Trophoblast cell (in vitro differentiated cells and primary cell): ENCODE measurements at regions not wholly inside any gene's neighbourhood (a gene's known extent, or its start where the extent isn't known, plus 50 kb on each side); places are given as distances from the start of the nearest gene placed in this dataset.

Experiments used
- DNase-seq, 2 donors: peaks; one replicate each; pipeline ENCODE4 v3.0.0-alpha.2; 2016
- H2AFZ ChIP-seq: 2 replicates; pipeline ENCODE4 v1.6.1; 2013; ENCODE audit warnings: low read length, moderate library complexity, mild to moderate bottlenecking; ENCODE audit not compliant: insufficient read depth, poor library complexity
- H2AK5ac ChIP-seq: 2 replicates; pipeline ENCODE4 v1.6.1; 2013; ENCODE audit warnings: mild to moderate bottlenecking, low read length
- H2BK120ac ChIP-seq: 2 replicates; pipeline ENCODE4 v1.6.1; 2013; ENCODE audit warnings: low read length, mild to moderate bottlenecking, moderate library complexity; ENCODE audit not compliant: insufficient read depth, poor library complexity
- H2BK12ac ChIP-seq: 2 replicates; pipeline ENCODE4 v1.6.1; 2013; ENCODE audit warnings: mild to moderate bottlenecking, low read length, moderate library complexity
- H2BK5ac ChIP-seq: 2 replicates; pipeline ENCODE4 v1.6.1; 2013; ENCODE audit warnings: low read length, low read depth, moderate library complexity, mild to moderate bottlenecking; ENCODE audit not compliant: poor library complexity
- H3K14ac ChIP-seq: 2 replicates; pipeline ENCODE4 v1.6.1; 2013; ENCODE audit warnings: mild to moderate bottlenecking, low read length
- H3K18ac ChIP-seq: 2 replicates; pipeline ENCODE4 v1.6.1; 2013; ENCODE audit warnings: mild to moderate bottlenecking, low read length
- H3K23ac ChIP-seq: 2 replicates; pipeline ENCODE4 v1.6.1; 2013; ENCODE audit warnings: low read length
- H3K27ac ChIP-seq: 2 replicates; pipeline ENCODE4 v1.5.1; 2013; ENCODE audit warnings: low read depth, mild to moderate bottlenecking, inconsistent platforms, low read length, moderate library complexity
- H3K27me3 ChIP-seq: 2 replicates; pipeline ENCODE4 v1.6.1; 2013; ENCODE audit warnings: inconsistent platforms, mild to moderate bottlenecking, low read length, moderate library complexity; ENCODE audit not compliant: insufficient read depth
- H3K36me3 ChIP-seq, 2 experiments: 1 replicate in 1 of 2; 2 replicates in 1 of 2; pipeline ENCODE4 v1.6.1; 2013; ENCODE audit warnings: low read length in 2 of 2, mild to moderate bottlenecking in 2 of 2, moderate library complexity in 1 of 2; ENCODE audit not compliant: insufficient read depth in 2 of 2, control insufficient read depth in 1 of 2
- H3K4ac ChIP-seq: 2 replicates; pipeline ENCODE4 v1.6.1; 2013; ENCODE audit warnings: low read depth, mild to moderate bottlenecking, low read length, moderate library complexity
- H3K4me1 ChIP-seq, 2 experiments: 1 replicate in 1 of 2; 2 replicates in 1 of 2; pipeline ENCODE4 v1.6.1; 2013; ENCODE audit warnings: low read length in 2 of 2, mild to moderate bottlenecking in 2 of 2, moderate library complexity in 1 of 2; ENCODE audit not compliant: insufficient read depth in 2 of 2, control insufficient read depth in 1 of 2
- H3K4me2 ChIP-seq: 2 replicates; pipeline ENCODE4 v1.6.1; 2013; ENCODE audit warnings: inconsistent platforms, mild to moderate bottlenecking, low read length, moderate library complexity
- H3K4me3 ChIP-seq: 2 replicates; pipeline ENCODE4 v1.5.1; 2013; ENCODE audit warnings: mild to moderate bottlenecking, low read depth, low read length, inconsistent platforms
- H3K79me1 ChIP-seq: one replicate; pipeline ENCODE4 v1.6.1; 2013; ENCODE audit warnings: low read length
- H3K79me2 ChIP-seq: 2 replicates; pipeline ENCODE4 v1.6.1; 2013; ENCODE audit warnings: low read length, mild to moderate bottlenecking; ENCODE audit not compliant: control insufficient read depth, insufficient read depth, poor library complexity
- H3K9ac ChIP-seq: 2 replicates; pipeline ENCODE4 v1.6.1; 2013; ENCODE audit warnings: mild to moderate bottlenecking, low read length
- H3K9me3 ChIP-seq: 2 replicates; pipeline ENCODE4 v1.6.1; 2013; ENCODE audit warnings: low read depth, mild to moderate bottlenecking, control low read depth, inconsistent platforms, low read length; ENCODE audit not compliant: insufficient read depth
- H4K12ac ChIP-seq: 2 replicates; pipeline ENCODE4 v1.6.1; 2013; ENCODE audit warnings: low read depth, mild to moderate bottlenecking, low read length, moderate library complexity
- H4K8ac ChIP-seq: 2 replicates; pipeline ENCODE4 v1.6.1; 2013; ENCODE audit warnings: low read depth, mild to moderate bottlenecking, low read length, moderate library complexity
- H4K91ac ChIP-seq: one replicate; pipeline ENCODE4 v1.6.1; 2013; ENCODE audit warnings: low read depth, mild to moderate bottlenecking, low read length, moderate library complexity
- WGBS: extraction: QIAGEN DNeasy Blood & Tissue Kit; methylation state at CpG from one replicate; pipeline ENCODE4 v1.1.7; 2013; ENCODE audit warnings: missing lambda C conversion rate; ENCODE audit not compliant: insufficient read length, insufficient coverage; ENCODE audit errors: extremely low coverage; 5-methylcytosine and 5-hydroxymethylcytosine counted together

- Histone ChIP-seq H3K9ac (no peak overlapping the region), H3K4me1 (no peaks in the 10 kb centered on the region), H2BK120ac (no peak overlapping the region), H2BK12ac (no peak overlapping the region), H3K27me3 (no peaks in the 10 kb centered on the region), H3K18ac (no peak overlapping the region), H3K79me2 (no peaks in the 10 kb centered on the region), H3K14ac (no peak overlapping the region), H3K4me3 (no peak overlapping the region), H2AK5ac (no peak overlapping the region), H2BK5ac (no peak overlapping the region), H3K4me2 (no peak overlapping the region), H3K79me1 (no peaks in the 10 kb centered on the region), H3K27ac (no peak overlapping the region), H3K9me3 (no peaks in the 10 kb centered on the region), H2AFZ (no peak overlapping the region), H3K4ac (no peak overlapping the region), H4K91ac (no peak overlapping the region), H4K8ac (no peak overlapping the region), H3K23ac (no peak overlapping the region), H3K36me3 (no peaks in the 10 kb centered on the region), H4K12ac (no peak overlapping the region)
- no CpG with 5 or more reads among the region's 2 CpGs for WGBS
- no peak for DNase-seq
Observed at GRCh38 chr2:199570934-199571333, 113.2 kb upstream of the SATB2 start.

GRCh38 chr2:199569336-199569735, 111.6 kb upstream of the SATB2 start:
- Histone ChIP-seq H3K14ac (no peak overlapping the region), H3K18ac (no peak overlapping the region), H4K8ac (no peak overlapping the region), H3K79me1 (no peaks in the 10 kb centered on the region), H3K23ac (no peak overlapping the region), H3K4me1 (no peaks in the 10 kb centered on the region), H3K9me3 (no peaks in the 10 kb centered on the region), H3K9ac (no peak overlapping the region), H2AK5ac (no peak overlapping the region), H3K27ac (no peak overlapping the region), H3K4me2 (no peak overlapping the region), H2AFZ (no peak overlapping the region), H3K79me2 (no peaks in the 10 kb centered on the region), H2BK5ac (no peak overlapping the region), H3K36me3 (no peaks in the 10 kb centered on the region), H3K4me3 (no peak overlapping the region), H3K4ac (no peak overlapping the region), H4K91ac (no peak overlapping the region), H4K12ac (no peak overlapping the region), H2BK12ac (no peak overlapping the region), H2BK120ac (no peak overlapping the region), H3K27me3 (no peaks in the 10 kb centered on the region)
- DNase-seq, result no peak
- no CpG with 5 or more reads among the region's 1 CpG for WGBS

- no CpG with 5 or more reads among the region's 14 CpGs for WGBS
- H4K91ac ChIP-seq, result no peak overlapping the region
- H3K9me3 ChIP-seq, result no peaks in the 10 kb centered on the region
- no peak overlapping the region for H4K12ac ChIP-seq
- no peak overlapping the region for H2AFZ ChIP-seq
- no peaks in the 10 kb centered on the region for H3K79me1 ChIP-seq
- DNase-seq, result no peak
- H3K4me2 ChIP-seq, result no peak overlapping the region
- no peak overlapping the region for H2BK12ac ChIP-seq
- H3K27me3 ChIP-seq, result no peaks in the 10 kb centered on the region
- H2AK5ac ChIP-seq, result no peak overlapping the region
- no peaks in the 10 kb centered on the region for H3K79me2 ChIP-seq
- no peaks in the 10 kb centered on the region for H3K4me1 ChIP-seq
- no peak overlapping the region for H3K14ac ChIP-seq
- H3K23ac ChIP-seq, result no peak overlapping the region
- no peak overlapping the region for H3K9ac ChIP-seq
- H3K36me3 ChIP-seq, result no peaks in the 10 kb centered on the region
- no peak overlapping the region for H3K4ac ChIP-seq
- H2BK120ac ChIP-seq, result no peak overlapping the region
- H2BK5ac ChIP-seq, result no peak overlapping the region
- no peak overlapping the region for H3K18ac ChIP-seq
- H3K27ac ChIP-seq, result no peak overlapping the region
- no peak overlapping the region for H3K4me3 ChIP-seq
- H4K8ac ChIP-seq, result no peak overlapping the region
Observed at GRCh38 chr2:199558156-199558555, 100.4 kb upstream of the SATB2 start.

DNA sequence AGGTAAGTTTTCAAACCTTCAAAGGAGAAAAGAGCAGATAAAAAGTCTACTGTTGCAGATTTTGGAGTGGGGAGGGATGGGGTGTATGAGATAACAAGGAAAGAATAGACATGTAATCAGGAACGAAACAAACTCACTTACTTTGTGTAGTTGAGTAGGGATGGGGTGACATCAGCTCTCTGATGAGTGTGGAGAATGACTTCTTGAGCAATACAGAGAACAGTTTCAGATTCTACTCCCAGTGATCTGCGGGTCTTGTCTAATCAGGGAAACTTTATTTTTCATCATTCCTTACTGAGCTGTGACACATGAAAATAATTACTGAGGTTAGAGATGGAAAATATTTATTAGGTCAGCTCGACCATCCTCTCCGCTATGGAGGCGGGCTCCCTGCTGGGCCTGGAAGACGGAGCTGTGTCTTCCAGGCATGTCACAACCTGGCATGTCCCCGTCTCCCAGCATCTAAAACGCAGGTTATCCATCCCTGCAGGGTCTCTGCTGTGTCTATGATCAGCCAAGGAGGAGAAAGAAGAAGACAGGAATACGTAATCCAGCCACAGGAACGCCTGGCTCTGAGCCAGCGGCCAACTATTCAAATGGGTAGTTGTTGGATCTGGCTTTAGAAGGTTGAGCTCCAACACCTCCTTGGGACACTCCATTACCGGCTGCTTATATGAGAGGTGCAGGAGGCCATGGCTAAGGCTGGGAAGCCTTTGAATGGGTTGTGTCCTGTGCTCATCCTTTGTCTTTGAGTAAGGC, 99.0 kb upstream of the SATB2 start:
- no peak overlapping the region for H3K23ac ChIP-seq
- H3K36me3 ChIP-seq, result no peaks in the 10 kb centered on the region
- H3K79me2 ChIP-seq, result no peaks in the 10 kb centered on the region
- no peak overlapping the region for H3K4me2 ChIP-seq
- H3K27me3 ChIP-seq, result no peaks in the 10 kb centered on the region
- H3K9ac ChIP-seq, result no peak overlapping the region
- no peak overlapping the region for H3K18ac ChIP-seq
- H3K4ac ChIP-seq, result no peak overlapping the region
- no peak overlapping the region for H3K14ac ChIP-seq
- no peak overlapping the region for H3K27ac ChIP-seq
- no peak overlapping the region for H2AK5ac ChIP-seq
- H4K91ac ChIP-seq, result no peak overlapping the region
- no peak for DNase-seq
- no peak overlapping the region for H4K12ac ChIP-seq
- no peaks in the 10 kb centered on the region for H3K79me1 ChIP-seq
- no CpG with 5 or more reads among the region's 12 CpGs for WGBS
- no peak overlapping the region for H2BK120ac ChIP-seq
- no peaks in the 10 kb centered on the region for H3K9me3 ChIP-seq
- no peak overlapping the region for H2AFZ ChIP-seq
- H4K8ac ChIP-seq, result no peak overlapping the region
- no peak overlapping the region for H2BK12ac ChIP-seq
- H3K4me3 ChIP-seq, result no peak overlapping the region
- no peak overlapping the region for H2BK5ac ChIP-seq
- H3K4me1 ChIP-seq, result peaks cover 0 to 3% of the 10 kb centered on the region in 2 experiments
